ENCODE measurements at regions not wholly inside any gene's neighbourhood (a gene's known extent, or its start where the extent isn't known, plus 50 kb on each side); places are given as distances from the start of the nearest gene placed in this dataset.
"Not testable (repeated sequence)": the region's sequence is repeated elsewhere in the genome, so short reads cannot be mapped to it uniquely, and the experiment has no call there.

- no peak for DNase-seq
Measured at GRCh38 chr12:84470361-84470760, 442.2 kb downstream of the SLC6A15 start.

GRCh38 chr12:84464616-84465015 is 448.0 kb downstream of the SLC6A15 start:
- DNase-seq = no peak

- DNase-seq = no peak
Measured at GRCh38 chr12:84463741-84464495, 448.7 kb downstream of the SLC6A15 start.

GRCh38 chr12:84455598-84455997 is 457.0 kb downstream of the SLC6A15 start:
- no peak for DNase-seq

GRCh38 chr12:84446478-84446877 is 466.1 kb downstream of the SLC6A15 start:
- not testable (repeated sequence) for DNase-seq

GRCh38 chr12:84436134-84436533 is 476.5 kb downstream of the SLC6A15 start:
- DNase-seq = no peak

- DNase-seq = no peak
Measured at GRCh38 chr12:84435682-84436081, 476.9 kb downstream of the SLC6A15 start.

- DNase-seq = no peak
Measured at GRCh38 chr12:84422340-84422739, 490.3 kb downstream of the SLC6A15 start.

- DNase-seq = no peak
Measured at GRCh38 chr12:84421103-84421502, 491.5 kb downstream of the SLC6A15 start.

- no peak for DNase-seq
Measured at GRCh38 chr12:84416626-84417025, 496.0 kb downstream of the SLC6A15 start.

- no peak for DNase-seq
Measured at GRCh38 chr12:84415946-84416345, 496.7 kb downstream of the SLC6A15 start.

- no peak for DNase-seq
Measured at GRCh38 chr12:84413656-84414055, 498.9 kb downstream of the SLC6A15 start.

GRCh38 chr12:84412226-84412625 is 500.4 kb downstream of the SLC6A15 start:
- no peak for DNase-seq

GRCh38 chr12:84411031-84411430 is 501.6 kb downstream of the SLC6A15 start:
- DNase-seq = no peak

GRCh38 chr12:84408936-84409335 is 503.7 kb downstream of the SLC6A15 start:
- DNase-seq = no peak

GRCh38 chr12:84406720-84407119 is 505.9 kb downstream of the SLC6A15 start:
- DNase-seq = not testable (repeated sequence)

GRCh38 chr12:84397846-84398245 is 514.8 kb downstream of the SLC6A15 start:
- DNase-seq = no peak

- DNase-seq = no peak
Measured at GRCh38 chr12:84397263-84397662, 515.3 kb downstream of the SLC6A15 start.

- not testable (repeated sequence) for DNase-seq
Measured at GRCh38 chr12:84391176-84391575, 521.4 kb downstream of the SLC6A15 start.

- DNase-seq = no peak
Measured at GRCh38 chr12:84384384-84384783, 528.2 kb downstream of the SLC6A15 start.

- DNase-seq = not testable (repeated sequence)
Measured at GRCh38 chr12:84382486-84382885, 530.1 kb downstream of the SLC6A15 start.

- DNase-seq = no peak
Measured at GRCh38 chr12:84376320-84376719, 536.3 kb downstream of the SLC6A15 start.

GRCh38 chr12:84375449-84376170 is 537.0 kb downstream of the SLC6A15 start:
- DNase-seq = no peak

- no peak for DNase-seq
Measured at GRCh38 chr12:84362552-84362897, 550.1 kb downstream of the SLC6A15 start.

All from stimulated activated CD4-positive, alpha-beta T cell treated with anti-CD3 and anti-CD28 coated beads, Interleukin-4, amount 100 ng/mL, for 24 hours (primary cell).